CD4-positive, alpha-beta T cell treated with Interleukin-17A for 4 hours (primary cell): ENCODE measurements at regions not wholly inside any gene's neighbourhood (a gene's known extent, or its start where the extent isn't known, plus 50 kb on each side); places are given as distances from the start of the nearest gene placed in this dataset.
A peak's percentile ranks its signal among the peaks of the same experiment; 100 is the strongest.

ENCODE experiments used
- DNase-seq: peaks from one replicate; pipeline ENCODE4 v3.0.0-alpha.2; 2020; ENCODE audit warnings: mixed read lengths

DNA sequence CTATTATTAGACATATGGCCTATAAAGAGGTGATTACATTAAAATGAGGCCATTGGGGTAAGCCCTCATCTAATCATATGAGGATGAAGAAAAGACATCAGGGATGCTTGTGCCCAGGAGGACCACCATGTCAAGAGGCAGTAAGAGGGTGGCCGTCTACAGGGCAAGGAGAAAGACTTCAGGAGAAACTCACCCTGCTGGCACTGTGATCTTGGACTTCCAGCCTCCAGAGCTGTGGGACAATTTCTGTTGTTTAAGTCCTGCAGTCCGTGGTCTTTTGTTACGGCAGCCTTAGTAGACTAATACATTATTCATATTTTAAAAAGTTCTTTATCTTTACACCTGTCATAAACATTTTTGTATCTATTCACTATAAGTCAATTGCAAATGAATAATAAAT lies 290.0 kb downstream of the PRL start:
- no peak for DNase-seq

- DNase-seq, result no peak
Measured at GRCh38 chr6:22007469-22007868, 289.4 kb downstream of the PRL start.

DNA sequence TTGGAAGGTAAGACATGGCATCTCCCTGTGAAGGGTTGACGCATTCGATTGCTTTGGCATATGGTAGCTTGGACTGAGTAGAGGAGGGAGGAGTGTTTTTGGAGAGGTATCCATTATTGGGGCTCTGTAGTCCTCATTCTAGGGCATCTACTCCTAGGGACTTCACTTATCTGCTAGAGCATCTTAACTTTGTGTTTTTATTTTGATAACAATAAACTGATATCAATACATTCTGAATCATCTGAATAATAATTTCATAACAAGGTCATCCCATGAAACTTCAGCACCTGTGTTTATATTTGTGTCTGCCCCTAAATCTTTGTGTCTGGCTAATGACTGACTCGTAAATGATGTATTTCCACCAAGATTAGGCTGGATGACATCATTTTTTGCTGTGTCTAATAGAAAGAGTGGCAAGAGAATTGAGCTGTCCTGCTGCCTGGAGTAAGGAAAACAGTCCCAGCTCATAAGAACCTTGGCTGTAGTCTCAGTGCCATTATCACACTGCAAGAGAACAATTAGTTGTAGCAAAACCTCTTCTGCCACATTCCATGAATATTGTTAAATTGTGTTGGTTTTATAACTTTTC lies 288.5 kb downstream of the PRL start:
- no peak for DNase-seq

GRCh38 chr6:22010102-22010501 lies 286.7 kb downstream of the PRL start:
- DNase-seq, result no peak

DNA sequence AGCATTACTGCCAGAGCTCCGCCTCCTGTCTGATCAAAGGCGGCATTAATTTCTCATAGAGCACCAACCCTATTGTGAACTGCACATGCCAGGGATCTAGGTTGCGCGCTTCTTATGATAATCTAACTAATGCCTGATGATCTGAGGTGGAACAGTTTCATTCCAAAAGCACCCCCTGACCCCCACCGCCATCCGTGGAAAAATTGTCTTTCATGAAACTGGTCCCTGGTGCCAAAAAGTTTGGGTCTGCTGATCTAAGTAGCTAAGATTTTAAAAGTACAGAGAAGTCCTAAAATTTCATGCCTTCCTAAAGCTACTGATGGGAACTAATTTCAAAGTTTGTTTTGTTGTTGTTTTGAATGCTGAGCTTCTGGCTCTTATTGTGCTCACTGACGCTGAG lies 281.6 kb downstream of the PRL start:
- no peak for DNase-seq

DNA sequence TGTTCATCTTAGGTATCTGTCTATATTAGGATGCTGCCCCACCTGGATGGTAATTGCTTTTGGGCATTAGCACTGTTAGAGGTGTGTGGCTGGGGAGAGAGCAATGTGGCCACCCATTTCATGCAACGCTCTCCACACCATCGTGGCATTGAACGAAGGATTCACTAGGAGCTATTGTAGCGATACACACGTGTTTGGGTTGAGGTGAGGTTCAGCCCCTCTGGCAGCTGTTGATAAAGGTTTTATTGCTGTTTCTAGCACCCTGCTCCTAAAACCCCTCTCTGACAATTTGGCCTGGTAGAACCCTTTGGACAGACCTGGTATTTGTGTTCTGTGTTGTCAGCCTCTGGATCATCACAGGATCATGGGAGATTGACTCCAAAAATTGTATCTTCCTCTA lies 280.9 kb downstream of the PRL start:
- DNase-seq, result no peak

DNA sequence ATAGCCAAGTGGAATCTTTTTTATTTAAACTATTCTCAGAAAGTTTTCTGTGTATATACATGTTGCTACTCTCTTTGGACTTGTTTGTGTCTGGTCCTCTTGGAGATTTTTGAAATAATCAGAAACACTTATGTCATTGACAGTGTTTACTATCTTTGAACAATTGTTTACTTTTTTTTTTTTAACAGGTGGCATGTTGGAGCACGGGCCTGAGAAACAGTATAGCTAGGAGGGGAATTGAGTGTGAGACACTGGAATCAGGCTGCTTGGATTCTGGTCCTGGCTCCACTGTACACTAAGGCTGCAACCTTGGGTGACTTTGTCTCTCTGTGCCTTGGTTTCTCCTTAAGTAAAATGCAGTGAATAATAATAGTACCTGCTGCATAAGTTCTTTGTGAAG lies 279.6 kb downstream of the PRL start:
- no peak for DNase-seq

- no peak for DNase-seq
Measured at GRCh38 chr6:22017766-22018165, 279.1 kb downstream of the PRL start.

GRCh38 chr6:22019857-22020256 lies 277.0 kb downstream of the PRL start:
- no peak for DNase-seq

DNA sequence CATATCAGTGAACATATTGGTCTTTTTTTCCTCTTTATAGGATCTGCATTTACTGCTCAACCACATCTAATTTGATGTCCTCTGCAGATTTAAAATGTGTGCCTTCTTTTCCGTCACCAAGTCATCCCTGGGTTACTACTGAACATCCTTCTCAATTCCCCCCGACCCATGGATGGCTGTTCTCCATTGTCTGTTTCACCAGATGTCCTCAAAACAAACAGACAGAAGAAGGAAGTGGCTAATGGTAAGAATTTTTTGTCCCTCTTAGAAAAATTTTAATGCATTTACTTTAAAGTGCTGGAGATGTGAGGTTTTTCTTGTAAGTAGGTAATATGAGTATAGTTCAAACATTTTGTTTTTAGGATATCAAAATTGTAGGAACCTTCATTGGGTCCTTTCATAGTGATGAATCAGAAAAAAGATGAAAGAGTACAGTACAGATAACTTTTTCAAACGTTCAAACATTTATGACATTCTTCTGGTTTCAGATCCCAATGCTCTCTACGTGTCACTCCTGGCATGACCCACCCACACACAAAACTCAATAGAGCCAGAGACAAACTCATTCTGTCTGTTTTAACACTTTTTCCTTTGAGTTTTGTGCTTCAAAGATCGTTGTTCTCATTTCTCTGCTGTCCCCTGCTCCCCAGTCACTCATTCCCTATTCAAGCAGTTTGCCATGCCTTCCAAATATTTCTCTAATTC lies 276.4 kb downstream of the PRL start:
- DNase-seq, result no peak

GRCh38 chr6:22021966-22022365 lies 274.9 kb downstream of the PRL start:
- no peak for DNase-seq

DNA sequence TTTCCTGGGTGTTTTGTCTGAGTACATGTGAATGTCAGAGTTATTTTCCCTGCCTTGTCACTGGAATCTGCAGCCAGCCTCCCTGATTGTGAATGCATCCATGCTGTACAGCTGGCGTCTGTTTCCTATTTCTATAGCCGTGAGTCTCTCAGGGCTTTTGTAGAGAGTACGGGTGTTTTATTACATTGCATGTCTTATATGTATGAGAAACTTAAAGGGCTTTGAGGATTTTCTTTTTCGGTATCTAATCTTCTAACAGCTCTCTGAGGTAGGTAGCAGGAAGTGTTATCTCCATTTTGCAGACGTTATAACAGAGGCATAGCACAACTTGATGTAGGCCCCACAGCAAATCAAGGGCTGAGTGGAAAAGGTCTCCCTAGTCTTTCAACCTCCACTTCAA lies 272.9 kb downstream of the PRL start:
- DNase-seq, result no peak

- DNase-seq, result no peak
Measured at GRCh38 chr6:22024973-22025467, 271.8 kb downstream of the PRL start.

DNA sequence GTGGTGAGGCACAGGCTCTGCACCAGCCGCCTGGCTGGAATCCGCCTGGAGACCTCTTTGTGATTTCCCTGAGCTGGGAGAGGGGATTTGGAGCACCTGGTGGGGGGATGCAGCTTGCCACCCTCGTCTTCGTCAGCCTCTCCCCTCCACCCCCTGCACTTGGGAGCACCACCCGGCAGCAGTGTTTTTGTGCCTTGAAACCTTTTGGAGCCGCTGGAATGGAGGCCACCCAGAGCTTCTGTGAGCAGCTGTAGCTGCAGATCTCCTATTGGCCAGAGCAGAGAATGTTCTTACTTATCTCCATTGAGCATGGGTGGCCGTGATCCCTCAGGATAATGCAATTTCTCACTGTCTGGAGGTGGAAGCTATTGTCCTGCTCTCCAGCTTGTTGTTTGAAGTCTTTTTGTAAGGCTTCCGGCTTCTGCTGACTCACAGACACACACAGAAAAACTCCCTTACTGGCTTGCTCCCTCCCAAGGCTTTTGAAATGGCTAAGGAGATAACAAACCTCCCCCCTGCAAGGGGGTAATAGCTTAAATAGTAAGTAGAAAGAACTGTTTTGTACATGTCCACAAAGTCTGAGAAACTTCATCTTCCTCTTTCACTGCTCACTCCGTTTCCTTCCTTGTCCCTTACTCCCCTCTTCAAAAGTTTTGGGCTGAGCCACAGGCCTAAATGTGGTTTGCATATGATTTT lies 271.2 kb downstream of the PRL start:
- DNase-seq, result peak; percentile 11

GRCh38 chr6:22026164-22026678 lies 270.6 kb downstream of the PRL start:
- DNase-seq, result no peak

GRCh38 chr6:22027040-22027725 lies 269.7 kb downstream of the PRL start:
- DNase-seq, result no peak

- DNase-seq, result no peak
Measured at GRCh38 chr6:22028403-22029090, 268.3 kb downstream of the PRL start.

- no peak for DNase-seq
Measured at GRCh38 chr6:22029171-22029570, 267.7 kb downstream of the PRL start.

GRCh38 chr6:22030730-22031619 lies 265.9 kb downstream of the PRL start:
- no peak for DNase-seq

- no peak for DNase-seq
Measured at GRCh38 chr6:22035690-22036089, 261.1 kb downstream of the PRL start.

DNA sequence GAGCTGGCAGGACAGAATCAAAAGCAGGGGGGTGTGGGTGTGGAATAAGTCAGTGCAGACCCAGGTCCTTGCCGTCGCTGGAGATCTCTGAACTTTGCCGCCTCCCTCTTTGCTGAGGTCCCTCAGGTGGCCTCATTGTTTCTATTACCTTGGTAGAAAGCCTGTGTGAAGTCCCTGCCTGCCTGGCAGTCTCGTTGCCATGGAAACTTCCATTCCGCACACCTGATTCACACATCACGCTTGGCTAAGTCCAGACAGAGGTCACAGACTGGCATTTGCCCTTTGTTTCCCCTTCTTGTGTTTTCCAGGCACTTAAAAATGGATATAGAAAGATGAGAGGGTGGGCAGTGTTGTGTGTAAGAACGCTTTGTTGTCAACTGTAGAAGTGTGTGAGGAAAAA lies 260.6 kb downstream of the PRL start:
- DNase-seq, result no peak

GRCh38 chr6:22036699-22037098 lies 260.1 kb downstream of the PRL start:
- DNase-seq, result no peak
